OCI-LY3 (cell line): ENCODE measurements at regions not wholly inside any gene's neighbourhood (a gene's known extent, or its start where the extent isn't known, plus 50 kb on each side); places are given as distances from the start of the nearest gene placed in this dataset.

ENCODE experiments used
- H2AFZ ChIP-seq: fragments of 200-600, 300-600 bp; shearing (Covaris generic); 2 replicates; pipeline ENCODE4 v1.6.0; 2014; ENCODE audit warnings: antibody characterized with exemption, low read depth, low read length
- H3K27ac ChIP-seq: fragments of 200-600, 300-600 bp; sonication (generic); 2 replicates; pipeline ENCODE4 v1.5.1; 2014; ENCODE audit warnings: mild to moderate bottlenecking, low read length, moderate library complexity, mixed read lengths
- H3K27me3 ChIP-seq: fragments of 200-600, 300-600 bp; sonication (generic); 2 replicates; pipeline ENCODE4 v1.6.1; 2014; ENCODE audit warnings: low read depth, low read length, mixed read lengths
- H3K36me3 ChIP-seq: fragments of 200-600, 300-600 bp; sonication (generic); replicated peaks from 2 replicates; pipeline ENCODE3; 2014; ENCODE audit warnings: low read depth, low read length, mixed read lengths
- H3K4me1 ChIP-seq: fragments of 300-600, 200-600 bp; sonication (generic); 2 replicates; pipeline ENCODE4 v1.6.1; 2014; ENCODE audit warnings: low read length, mixed read lengths
- H3K4me2 ChIP-seq: fragments of 200-600, 300-600 bp; sonication (generic); 2 replicates; pipeline ENCODE4 v1.6.1; 2014; ENCODE audit warnings: low read length, mixed read lengths
- H3K4me3 ChIP-seq: fragments of 300-600, 200-600 bp; sonication (generic); 2 replicates; pipeline ENCODE4 v1.5.1; 2014; ENCODE audit warnings: antibody characterized with exemption, mild to moderate bottlenecking, low read length, moderate library complexity
- H3K79me2 ChIP-seq: fragments of 300-600, 200-600 bp; shearing (Covaris generic); 2 replicates; pipeline ENCODE4 v1.6.1; 2014; ENCODE audit warnings: mild to moderate bottlenecking, low read length, mixed read lengths
- H3K9ac ChIP-seq: fragments of 300-600, 200-600 bp; shearing (Covaris generic); 2 replicates; pipeline ENCODE4 v1.6.0; 2014; ENCODE audit warnings: mild to moderate bottlenecking, low read length, moderate library complexity
- H3K9me3 ChIP-seq: fragments of 200-600, 300-600 bp; shearing (Covaris generic); 2 replicates; pipeline ENCODE4 v1.6.1; 2014; ENCODE audit warnings: low read length, mixed read lengths; ENCODE audit not compliant: insufficient read depth
- H4K20me1 ChIP-seq: fragments of 200-600, 300-600 bp; sonication (generic); 2 replicates; pipeline ENCODE4 v1.6.1; 2016; ENCODE audit warnings: low read length, mixed read lengths; ENCODE audit not compliant: insufficient read depth
- CTCF ChIP-seq: fragments of 200-600, 300-600 bp; sonication (generic); IDR thresholded peaks from 2 replicates; pipeline ENCODE4 v1.5.1; 2014; ENCODE audit warnings: antibody characterized with exemption, low read length, low read depth
- EZH2phosphoT487 ChIP-seq: fragments of 200-600 bp; shearing (Covaris generic); IDR thresholded peaks from 2 replicates; pipeline ENCODE4 v1.6.1; 2018; ENCODE audit warnings: antibody characterized with exemption, mixed run types, low read depth

GRCh38 chr2:147040298-147041120, 804.3 kb upstream of the ACVR2A start:
- no peak overlapping the region for H3K4me2 ChIP-seq
- no peaks in the 10 kb centered on the region for H3K79me2 ChIP-seq
- no peak for TF ChIP-seq EZH2phosphoT487
- no peak for TF ChIP-seq CTCF

GRCh38 chr2:147037048-147037447, 807.8 kb upstream of the ACVR2A start:
- Histone ChIP-seq H2AFZ (peak overlapping the region; percentile 28; the same call in 1 of the 2 replicates), H3K9me3 (no peaks in the 10 kb centered on the region), H3K27me3 (peaks cover 3% of the 10 kb centered on the region; the same call in 1 of the 2 replicates), H3K36me3 (no peaks in the 10 kb centered on the region), H3K4me1 (no peaks in the 10 kb centered on the region), H3K4me3 (no peak overlapping the region), H3K79me2 (no peaks in the 10 kb centered on the region), H3K4me2 (no peak overlapping the region), H3K9ac (no peak overlapping the region), H3K27ac (no peak overlapping the region), H4K20me1 (no peaks in the 10 kb centered on the region)
- TF ChIP-seq EZH2phosphoT487, result no peak
- no peak for TF ChIP-seq CTCF

More at GRCh38 chr2:147040298-147041120, 804.3 kb upstream of the ACVR2A start:
- no peaks in the 10 kb centered on the region for H3K36me3 ChIP-seq
- H3K27me3 ChIP-seq, result peaks cover 3% of the 10 kb centered on the region; the same call in 1 of the 2 replicates
- no peak overlapping the region for H3K27ac ChIP-seq
- H3K9me3 ChIP-seq, result no peaks in the 10 kb centered on the region
- H2AFZ ChIP-seq, result no peak overlapping the region
- H3K4me1 ChIP-seq, result peaks cover 4% of the 10 kb centered on the region
- H4K20me1 ChIP-seq, result no peaks in the 10 kb centered on the region
- H3K9ac ChIP-seq, result no peak overlapping the region
- H3K4me3 ChIP-seq, result no peak overlapping the region

GRCh38 chr2:147033044-147033443, 811.8 kb upstream of the ACVR2A start:
- Histone ChIP-seq H3K4me3 (no peak overlapping the region), H3K4me2 (no peak overlapping the region), H3K27ac (no peak overlapping the region), H3K4me1 (peaks cover 10% of the 10 kb centered on the region), H3K9me3 (no peaks in the 10 kb centered on the region), H3K9ac (no peak overlapping the region), H3K36me3 (no peaks in the 10 kb centered on the region), H4K20me1 (no peaks in the 10 kb centered on the region), H3K79me2 (no peaks in the 10 kb centered on the region), H2AFZ (no peak overlapping the region), H3K27me3 (no peaks in the 10 kb centered on the region)
- TF ChIP-seq EZH2phosphoT487 (no peak), CTCF (no peak)

GRCh38 chr2:147031897-147032296, 812.9 kb upstream of the ACVR2A start:
- no peaks in the 10 kb centered on the region for H3K9me3 ChIP-seq
- H3K4me2 ChIP-seq, result no peak overlapping the region
- H4K20me1 ChIP-seq, result no peaks in the 10 kb centered on the region
- no peaks in the 10 kb centered on the region for H3K27me3 ChIP-seq
- H3K4me3 ChIP-seq, result no peak overlapping the region
- H3K9ac ChIP-seq, result no peak overlapping the region
- H3K27ac ChIP-seq, result no peak overlapping the region
- no peak for TF ChIP-seq CTCF
- TF ChIP-seq EZH2phosphoT487, result no peak
- H3K4me1 ChIP-seq, result peaks cover 10% of the 10 kb centered on the region
- no peaks in the 10 kb centered on the region for H3K79me2 ChIP-seq
- no peak overlapping the region for H2AFZ ChIP-seq
- no peaks in the 10 kb centered on the region for H3K36me3 ChIP-seq
